B cell (primary cell): ENCODE measurements at regions not wholly inside any gene's neighbourhood (a gene's known extent, or its start where the extent isn't known, plus 50 kb on each side); places are given as distances from the start of the nearest gene placed in this dataset.

Experiments
- ATAC-seq: fragments of 200-7000 bp; cut with Tn5 transposase; one replicate; pipeline ENCODE4 v1.10.0; 2021; ENCODE audit warnings: low read depth, mild to moderate bottlenecking, moderate number of reproducible peaks, moderate library complexity
- CTCF ChIA-PET: fragments of 350-600 bp; sonication (Branson Sonifier 250); formaldehyde crosslinking; loops from one replicate; lab custom pipeline; 2021; ENCODE audit warnings: antibody characterized with exemption, inconsistent platforms; lab: Charles Lee
- POLR2A ChIA-PET: fragments of 350-600 bp; sonication (Branson Sonifier 250); formaldehyde crosslinking; loops from one replicate; lab custom pipeline; 2021; ENCODE audit warnings: antibody characterized with exemption; lab: Charles Lee
- DNase-seq: peaks from one replicate; pipeline ENCODE4 v3.0.0; 2013
- H2AFZ ChIP-seq: 2 replicates; pipeline ENCODE4 v1.6.1; 2012; ENCODE audit warnings: mild to moderate bottlenecking, low read depth, low read length; ENCODE audit not compliant: insufficient read depth, poor library complexity, severe bottlenecking
- H3K27ac ChIP-seq, 2 donors: 1 replicate in 1 of 2; 2 replicates in 1 of 2; pipeline ENCODE4 v1.5.1; 2012 to 2013; ENCODE audit warnings: low read length in 2 of 2, mild to moderate bottlenecking in 2 of 2, moderate library complexity in 1 of 2
- H3K27me3 ChIP-seq, 4 experiments: fragments of 200-600 bp in 1 of 4; sonication (generic) in 1 of 4; replicated peaks in 1 of 4; 1 replicate in 2 of 4; 2 replicates in 2 of 4; pipeline versions ENCODE4 v1.6.1 to v1.7.0; 2013 to 2016; ENCODE audit warnings: low read length in 3 of 4, mild to moderate bottlenecking in 2 of 4, mixed read lengths in 1 of 4, moderate library complexity in 1 of 4; ENCODE audit not compliant: insufficient read depth in 4 of 4, control insufficient read depth in 3 of 4; ENCODE audit errors: control extremely low read depth in 1 of 4
- H3K36me3 ChIP-seq, 2 experiments: replicated peaks in 1 of 2; 1 replicate in 1 of 2; 2 replicates in 1 of 2; pipeline versions ENCODE4 v1.6.1 to v1.7.1; 2013; ENCODE audit warnings: low read length in 1 of 2; ENCODE audit not compliant: insufficient read depth in 2 of 2, control insufficient read depth in 1 of 2; ENCODE audit errors: control extremely low read depth in 1 of 2, extremely low read depth in 1 of 2
- H3K4me1 ChIP-seq, 2 donors: fragments of 200-600 bp in 1 of 2; sonication (generic) in 1 of 2; 1 replicate in 1 of 2; 2 replicates in 1 of 2; pipeline versions ENCODE4 v1.5.1 to v1.6.1; 2013 to 2017; ENCODE audit warnings: low read length in 2 of 2; ENCODE audit not compliant: control insufficient read depth in 2 of 2, insufficient read depth in 2 of 2
- H3K4me2 ChIP-seq: replicated peaks from 2 replicates; pipeline ENCODE3; 2012; ENCODE audit warnings: mild to moderate bottlenecking, low read depth, low read length; ENCODE audit not compliant: poor library complexity, severe bottlenecking
- H3K4me3 ChIP-seq, 5 experiments: fragments of 200-600 bp in 1 of 5; sonication (generic) in 1 of 5; 1 replicate in 3 of 5; 2 replicates in 2 of 5; pipeline versions ENCODE4 v1.5.1 to v1.7.0; 2011 to 2016; ENCODE audit warnings: low read length in 4 of 5, mild to moderate bottlenecking in 4 of 5, low read depth in 2 of 5, control low read depth in 1 of 5, moderate library complexity in 1 of 5; ENCODE audit not compliant: insufficient read depth in 1 of 5; ENCODE audit errors: control extremely low read depth in 1 of 5, extremely low read depth in 1 of 5
- H3K79me2 ChIP-seq: fragments of 200-600 bp; sonication (generic); one replicate; pipeline ENCODE4 v1.6.0; 2016; ENCODE audit warnings: low read length; ENCODE audit not compliant: control insufficient read depth, insufficient read depth
- H3K9ac ChIP-seq: fragments of 200-600 bp; sonication (generic); 2 replicates; pipeline ENCODE4 v1.6.1; 2017; ENCODE audit warnings: mild to moderate bottlenecking, low read length, moderate library complexity
- H3K9me3 ChIP-seq, 3 donors: one replicate each; pipeline versions ENCODE4 v1.6.1 to v1.7.1; 2013; ENCODE audit warnings: low read length in 2 of 3; ENCODE audit not compliant: control insufficient read depth in 2 of 3, insufficient read depth in 1 of 3; ENCODE audit errors: control extremely low read depth in 1 of 3
- H4K20me1 ChIP-seq: 2 replicates; pipeline ENCODE4 v1.6.0; 2012; ENCODE audit warnings: mild to moderate bottlenecking, low read length; ENCODE audit not compliant: insufficient read depth, control insufficient read depth, poor library complexity, severe bottlenecking
- H3K27ac Mint-ChIP-seq: one replicate; pipeline ENCODE4 v1.8.0; 2021; ENCODE audit warnings: mixed read lengths
- H3K27me3 Mint-ChIP-seq: one replicate; pipeline ENCODE4 v1.8.0; 2021; ENCODE audit warnings: mixed read lengths
- H3K4me1 Mint-ChIP-seq: one replicate; pipeline ENCODE4 v1.8.0; 2021; ENCODE audit warnings: mixed read lengths
- H3K4me3 Mint-ChIP-seq: one replicate; pipeline ENCODE4 v1.8.0; 2021; ENCODE audit warnings: mixed read lengths
- H3K9me3 Mint-ChIP-seq: one replicate; pipeline ENCODE4 v1.8.0; 2022; ENCODE audit warnings: mixed read lengths; ENCODE audit not compliant: insufficient read depth
- EZH2 ChIP-seq: IDR thresholded peaks from 2 replicates; pipeline ENCODE4 v1.6.1; 2012; ENCODE audit warnings: borderline replicate concordance, low read depth, mild to moderate bottlenecking, moderate library complexity, low read length; ENCODE audit not compliant: insufficient read depth, poor library complexity, severe bottlenecking
- WGBS: methylation state at CpG from one replicate; pipeline ENCODE4 v1.1.5; 2013; ENCODE audit warnings: missing lambda C conversion rate; ENCODE audit not compliant: insufficient coverage; 5-methylcytosine and 5-hydroxymethylcytosine counted together
- intact Hi-C: fragments of 100-400 bp; cut with micrococcal nuclease; formaldehyde crosslinking; loops from one replicate; pipeline ENCODE4 v1.10.0; 2022
- TF ChIP-seq, protein P1 (sequence below): fragments of 200-600 bp; IDR thresholded peaks from one replicate; pipeline ENCODE4 v1.8.0; 2022; ENCODE audit warnings: antibody characterized with exemption, mild to moderate bottlenecking

DNA sequence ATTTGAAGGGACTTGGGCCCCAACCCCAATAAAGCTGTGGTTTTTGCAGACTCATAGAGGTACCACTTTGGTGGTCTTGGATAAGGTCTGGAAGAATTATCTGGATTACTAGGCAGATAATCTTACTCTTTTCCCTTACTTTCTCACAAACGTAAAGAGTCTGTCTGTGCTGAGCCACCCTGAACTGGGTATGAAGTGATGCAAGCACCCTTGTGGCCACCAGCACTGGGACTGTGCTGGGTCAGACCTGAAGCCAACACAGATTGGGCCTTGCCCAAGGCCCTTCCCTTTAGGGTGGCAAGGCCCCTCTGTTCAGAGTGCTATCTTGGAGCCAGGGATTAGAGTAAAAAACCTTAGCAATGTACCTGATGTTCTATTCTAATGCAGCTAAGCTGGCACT is 827.0 kb upstream of the RAB6C start:
- no peaks in the 10 kb centered on the region for H3K9me3 ChIP-seq
- WGBS = 100% methylated on average over 1 of the region's 1 CpG
- H3K27me3 ChIP-seq = peaks cover 0 to 5% (median 0%) of the 10 kb centered on the region in 4 experiments
- H3K27ac Mint-ChIP-seq = no peak overlapping the region
- no peaks in the 10 kb centered on the region for H3K79me2 ChIP-seq
- ChIA-PET CTCF (interaction anchor here (0.7 kb wide), 1 partner anchor 805 kb away, joined by 3 read pairs; no protein-coding TSS in a partner anchor), POLR2A (no interaction called here)
- H2AFZ ChIP-seq = no peak overlapping the region
- no peaks in the 10 kb centered on the region for H3K9me3 Mint-ChIP-seq
- H3K4me3 ChIP-seq = no peak overlapping the region
- H3K27me3 Mint-ChIP-seq = peaks cover 20% of the 10 kb centered on the region
- H3K4me1 ChIP-seq = no peaks in the 10 kb centered on the region
- H4K20me1 ChIP-seq = no peaks in the 10 kb centered on the region
- no peak for DNase-seq
- intact Hi-C loops = no loop called here
- H3K9ac ChIP-seq = no peak overlapping the region
- H3K36me3 ChIP-seq = no peaks in the 10 kb centered on the region
- no peak overlapping the region for H3K27ac ChIP-seq
- H3K4me2 ChIP-seq = no peak overlapping the region
- H3K4me1 Mint-ChIP-seq = no peaks in the 10 kb centered on the region
- TF ChIP-seq EZH2 = no peak
- TF ChIP-seq, protein P1, sequence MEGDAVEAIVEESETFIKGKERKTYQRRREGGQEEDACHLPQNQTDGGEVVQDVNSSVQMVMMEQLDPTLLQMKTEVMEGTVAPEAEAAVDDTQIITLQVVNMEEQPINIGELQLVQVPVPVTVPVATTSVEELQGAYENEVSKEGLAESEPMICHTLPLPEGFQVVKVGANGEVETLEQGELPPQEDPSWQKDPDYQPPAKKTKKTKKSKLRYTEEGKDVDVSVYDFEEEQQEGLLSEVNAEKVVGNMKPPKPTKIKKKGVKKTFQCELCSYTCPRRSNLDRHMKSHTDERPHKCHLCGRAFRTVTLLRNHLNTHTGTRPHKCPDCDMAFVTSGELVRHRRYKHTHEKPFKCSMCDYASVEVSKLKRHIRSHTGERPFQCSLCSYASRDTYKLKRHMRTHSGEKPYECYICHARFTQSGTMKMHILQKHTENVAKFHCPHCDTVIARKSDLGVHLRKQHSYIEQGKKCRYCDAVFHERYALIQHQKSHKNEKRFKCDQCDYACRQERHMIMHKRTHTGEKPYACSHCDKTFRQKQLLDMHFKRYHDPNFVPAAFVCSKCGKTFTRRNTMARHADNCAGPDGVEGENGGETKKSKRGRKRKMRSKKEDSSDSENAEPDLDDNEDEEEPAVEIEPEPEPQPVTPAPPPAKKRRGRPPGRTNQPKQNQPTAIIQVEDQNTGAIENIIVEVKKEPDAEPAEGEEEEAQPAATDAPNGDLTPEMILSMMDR = no peak
- no peak for ATAC-seq
- H3K4me3 Mint-ChIP-seq = no peak overlapping the region

DNA sequence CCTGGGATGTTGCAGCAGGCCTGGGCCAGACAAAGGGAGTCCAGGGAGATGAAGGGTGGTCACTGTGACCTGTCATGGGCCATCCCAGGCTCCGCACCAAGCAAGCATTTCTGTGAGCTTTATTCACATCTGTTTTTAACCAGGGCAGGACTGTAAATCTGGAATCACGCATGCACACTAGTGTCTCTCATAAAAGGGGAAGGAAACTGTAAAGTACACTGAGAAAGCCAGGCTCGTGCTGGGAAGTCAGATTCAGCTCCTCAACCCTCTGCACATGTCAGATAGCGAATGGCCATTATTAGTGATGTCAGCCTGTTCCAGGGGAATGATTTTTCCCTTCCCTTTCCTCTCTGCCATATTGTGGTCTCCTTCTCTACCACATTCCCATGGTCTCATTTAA is 818.6 kb upstream of the RAB6C start:
- TF ChIP-seq, protein P1 = no peak
- TF ChIP-seq EZH2 = no peak
- CTCF ChIA-PET = no interaction called here
- H3K27ac Mint-ChIP-seq = no peak overlapping the region
- no peaks in the 10 kb centered on the region for H3K4me1 ChIP-seq
- H3K36me3 ChIP-seq = no peaks in the 10 kb centered on the region
- H3K9ac ChIP-seq = no peak overlapping the region
- H3K4me3 Mint-ChIP-seq = no peak overlapping the region
- no peak overlapping the region for H2AFZ ChIP-seq
- no peak for DNase-seq
- no peaks in the 10 kb centered on the region for H3K9me3 Mint-ChIP-seq
- intact Hi-C loops = no loop called here
- no peak overlapping the region for H3K27ac ChIP-seq
- no peaks in the 10 kb centered on the region for H3K79me2 ChIP-seq
- H3K4me3 ChIP-seq = no peak overlapping the region
- no peak overlapping the region for H3K4me2 ChIP-seq
- no peak for ATAC-seq
- POLR2A ChIA-PET = no interaction called here
- H3K4me1 Mint-ChIP-seq = no peaks in the 10 kb centered on the region
- 0% methylated on average over 2 of the region's 4 CpGs for WGBS
- no peaks in the 10 kb centered on the region for H3K9me3 ChIP-seq
- H4K20me1 ChIP-seq = no peaks in the 10 kb centered on the region
- peaks cover 7% of the 10 kb centered on the region for H3K27me3 Mint-ChIP-seq
- H3K27me3 ChIP-seq = no peaks in the 10 kb centered on the region
